ENCODE measurements at regions not wholly inside any gene's neighbourhood (a gene's known extent, or its start where the extent isn't known, plus 50 kb on each side); places are given as distances from the start of the nearest gene placed in this dataset.

- POLR2A ChIA-PET: no interaction called here
- peaks cover 0 to 4% of the 10 kb centered on the region in 2 experiments for H3K27me3 ChIP-seq (ENCODE audit: control insufficient read depth in 2 of 2, insufficient read depth in 2 of 2, low read length in 2 of 2)
- TF ChIP-seq JUN (IDR thresholded peaks at IDR 0.05; ENCODE audit: borderline replicate concordance, insufficient read depth, insufficient read length, low read depth): no peak
- no peak for TF ChIP-seq EZH2 (IDR thresholded peaks at IDR 0.05; ENCODE audit: borderline replicate concordance, low read depth, low read length, severe bottlenecking)
- TF ChIP-seq GATA2 (IDR thresholded peaks at IDR 0.05; ENCODE audit: insufficient read depth, insufficient read length, low read depth, low read length): no peak
- TF ChIP-seq MAX (IDR thresholded peaks at IDR 0.05; ENCODE audit: insufficient read depth, insufficient read length): no peak
- TF ChIP-seq POLR2AphosphoS5 (IDR thresholded peaks at IDR 0.05; ENCODE audit: insufficient read depth, low read depth, low read length): no peak
- no peak for TF ChIP-seq POLR2A (IDR thresholded peaks at IDR 0.05; ENCODE audit: low read depth, low read length)
- no peak for TF ChIP-seq FOS (IDR thresholded peaks at IDR 0.05; ENCODE audit: borderline replicate concordance, insufficient read depth, low read length)
- no peak for TF ChIP-seq MYC (IDR thresholded peaks at IDR 0.05; ENCODE audit: low read depth, low read length)
- no peak for TF ChIP-seq CTCF (IDR thresholded peaks at IDR 0.05; ENCODE audit: extremely low read depth in 1 of 2, insufficient read depth in 1 of 2, low read depth in 1 of 2, low read length in 2 of 2)
Observed at GRCh38 chr2:121036226-121036692, 248.7 kb downstream of the TFCP2L1 start.

More at GRCh38 chr2:121036226-121036692, 248.7 kb downstream of the TFCP2L1 start:
- H3K79me2 ChIP-seq (ENCODE audit: control insufficient read depth, insufficient read depth, low read length): no peaks in the 10 kb centered on the region
- dilution Hi-C loops (cut with MboI; ENCODE audit: extremely low pct_ligation_motif_present, low sequenced_read_pairs) (no loop called here), intact Hi-C loops (cut with micrococcal nuclease) (no loop called here)
- no peaks in the 10 kb centered on the region for H3K36me3 ChIP-seq (ENCODE audit: control insufficient read depth in 2 of 2, extremely low read depth in 1 of 2, insufficient read depth in 2 of 2, low read length in 2 of 2)
- BruUV-seq (replicated peaks): no TSS peak
- H3K4me1 ChIP-seq (ENCODE audit: control insufficient read depth, extremely low read depth, insufficient read depth, low read length): no peaks in the 10 kb centered on the region
- no peaks in the 10 kb centered on the region for H4K20me1 ChIP-seq (replicated peaks; ENCODE audit: control insufficient read depth, extremely low read depth, insufficient read depth, low read length)
- no peaks in the 10 kb centered on the region for H3K9me3 ChIP-seq (replicated peaks; ENCODE audit: control insufficient read depth, insufficient read depth, low read length)
- DNase-seq (ENCODE audit: low read depth, low spot score): no peak
- no peak for FAIRE-seq
- H3K9me1 ChIP-seq (replicated peaks; ENCODE audit: control insufficient read depth, extremely low read depth, insufficient read depth, low read length): no peaks in the 10 kb centered on the region
- CTCF ChIA-PET: interaction anchor here (0.8 to 1.3 kb wide), 3 partner anchors 9 to 34 kb away, joined by 3 read pairs; no protein-coding TSS in a partner anchor
- H3K27ac ChIP-seq (ENCODE audit: insufficient read depth, low read depth, low read length): no peak overlapping the region
- no peak overlapping the region for H3K4me3 ChIP-seq (replicated peaks in 1 of 3; ENCODE audit: insufficient read depth in 1 of 3, low read depth in 1 of 3, low read length in 3 of 3)
- H2AFZ ChIP-seq (ENCODE audit: low read depth, low read length): no peak overlapping the region
- H3K9ac ChIP-seq (replicated peaks; ENCODE audit: extremely low read depth, insufficient read depth, low read length): no peak overlapping the region
- no peak overlapping the region for H3K4me2 ChIP-seq (ENCODE audit: insufficient read depth, low read length)
